SW 1271 (cell line): ENCODE measurements at regions not wholly inside any gene's neighbourhood (a gene's known extent, or its start where the extent isn't known, plus 50 kb on each side); places are given as distances from the start of the nearest gene placed in this dataset.

Experiments used
- DNase-seq, 2 experiments: peaks; one replicate each; lab custom pipeline; 2025; lab: John Stamatoyannopoulos, UW

GRCh38 chr7:90081621-90082020 is 72.6 kb upstream of the STEAP1 start:
- DNase-seq: no peak

GRCh38 chr7:90092506-90092905 is 61.8 kb upstream of the STEAP1 start:
- DNase-seq: no peak

GRCh38 chr7:90094030-90094429 is 60.2 kb upstream of the STEAP1 start:
- no peak for DNase-seq
